ENCODE measurements at regions not wholly inside any gene's neighbourhood (a gene's known extent, or its start where the extent isn't known, plus 50 kb on each side); places are given as distances from the start of the nearest gene placed in this dataset.
"Not testable (repeated sequence)": the region's sequence is repeated elsewhere in the genome, so short reads cannot be mapped to it uniquely, and the experiment has no call there.

DNA sequence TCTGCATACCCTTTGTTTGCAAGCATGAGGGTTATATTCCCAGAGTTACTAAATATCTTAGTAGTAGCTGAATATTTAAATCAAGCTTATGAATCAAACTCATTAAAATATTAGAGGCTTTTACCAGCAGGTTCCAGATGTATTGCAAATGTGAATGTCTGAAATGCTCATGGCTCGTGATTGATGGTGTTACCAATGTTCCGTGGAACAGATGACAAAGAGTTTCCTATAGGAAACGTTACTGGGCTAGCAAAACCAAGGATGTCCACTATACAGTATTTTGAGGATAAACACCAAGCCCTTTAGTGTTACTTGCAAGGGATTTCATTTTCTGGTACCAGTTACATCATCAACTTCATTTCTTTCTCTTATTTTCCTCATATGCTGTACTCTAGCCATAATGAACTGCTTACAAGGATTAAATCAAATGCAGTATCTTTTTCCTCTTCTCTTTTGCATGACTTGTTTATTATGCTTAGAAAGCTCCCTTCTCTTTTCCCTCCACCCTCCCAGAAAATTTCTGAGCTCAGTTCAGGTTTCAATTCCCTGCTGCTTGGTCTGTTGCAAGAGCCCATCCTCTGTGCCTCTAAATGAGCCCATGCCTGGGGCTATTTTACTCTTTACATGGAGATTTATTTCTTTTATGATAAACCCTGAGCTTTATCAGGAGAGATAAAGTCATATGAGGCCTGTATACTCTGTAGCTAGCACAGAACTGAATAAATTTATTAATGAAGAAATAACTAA is 1537.1 kb upstream of the GOT2 start:
- no peak for DNase-seq (ENCODE audit: low read depth)

DNA sequence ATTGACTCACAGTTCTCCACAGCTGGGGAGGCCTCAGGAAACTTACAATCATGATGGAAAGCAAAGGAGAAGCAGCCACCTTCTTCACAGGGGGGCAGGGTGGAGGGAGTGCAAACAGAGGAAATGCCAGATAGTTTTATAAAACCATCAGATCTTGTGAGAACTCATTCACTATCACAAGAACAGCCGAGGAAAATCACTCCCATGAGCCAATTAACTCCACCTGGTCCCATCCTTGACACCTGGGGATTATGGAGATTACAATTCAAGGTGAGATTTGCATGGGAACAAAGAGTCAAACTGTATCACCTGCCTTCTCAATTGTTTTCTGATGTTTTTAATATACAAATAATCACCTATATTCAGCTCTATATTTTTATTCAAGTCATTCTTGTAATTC is 1527.3 kb upstream of the GOT2 start:
- no peak for DNase-seq (ENCODE audit: low read depth)

- no peak for DNase-seq (ENCODE audit: low read depth)
Observed at GRCh38 chr16:60259956-60260355, 1525.8 kb upstream of the GOT2 start.

DNA sequence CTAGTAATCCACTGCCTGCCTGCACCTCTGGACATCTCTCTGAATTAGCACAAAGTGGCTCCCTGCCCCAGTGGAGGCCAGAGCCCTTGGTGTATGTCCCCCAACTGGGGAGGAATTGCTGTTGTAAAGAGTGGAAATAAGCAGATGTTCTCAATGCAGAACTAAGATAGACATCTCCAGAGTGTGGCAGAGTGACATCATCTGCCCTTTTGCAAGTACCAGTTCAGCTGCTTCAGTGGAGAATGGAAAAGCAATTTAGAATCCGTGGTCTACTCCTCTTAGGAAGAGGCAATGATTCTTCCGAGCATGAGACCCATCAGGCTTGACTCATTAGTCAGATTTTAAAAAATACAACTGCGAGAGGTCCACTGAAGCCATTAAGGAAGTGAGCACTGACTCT is 1512.0 kb upstream of the GOT2 start:
- DNase-seq (ENCODE audit: low read depth): no peak

DNA sequence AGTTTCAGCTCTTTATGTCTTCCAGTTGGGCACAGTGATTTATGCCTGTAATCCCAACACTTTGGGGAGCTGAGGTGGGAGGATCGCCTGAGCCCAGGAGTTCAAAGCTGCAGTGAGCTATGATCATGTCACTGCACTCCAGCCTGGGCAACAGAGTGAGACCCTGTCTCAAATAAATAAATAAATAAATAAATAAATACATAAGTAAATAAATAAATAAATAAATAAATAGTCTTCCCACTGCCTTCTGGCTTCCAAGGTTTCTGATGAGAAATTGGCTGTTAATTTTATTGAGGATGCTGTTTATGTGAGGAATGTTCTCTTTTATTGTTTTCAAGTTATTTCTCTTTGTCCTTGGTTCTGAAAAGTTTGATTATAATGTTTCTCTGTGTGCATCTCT is 1507.6 kb upstream of the GOT2 start:
- no peak for DNase-seq (ENCODE audit: low read depth)

DNA sequence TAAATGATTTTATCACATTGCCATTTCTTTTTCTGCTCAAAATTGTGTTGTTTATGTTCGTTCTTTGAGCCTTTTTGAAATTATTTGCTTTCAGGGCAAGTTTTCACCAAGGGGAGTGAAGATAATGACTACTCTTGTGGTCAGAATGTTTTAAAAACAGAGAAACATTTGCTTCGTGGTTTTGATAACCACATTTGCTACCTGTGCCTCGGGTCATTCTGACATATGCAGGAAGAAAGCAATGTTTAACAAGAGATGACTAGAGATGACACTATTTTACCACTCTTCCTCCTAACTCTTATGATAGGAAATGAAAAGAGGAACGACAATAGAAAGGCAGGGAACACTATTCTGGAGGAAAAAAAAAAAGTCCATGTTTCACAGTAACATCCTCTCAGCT is 1496.5 kb upstream of the GOT2 start:
- no peak for DNase-seq (ENCODE audit: low read depth)

- DNase-seq (ENCODE audit: low read depth): no peak
Observed at GRCh38 chr16:60225541-60225940, 1491.4 kb upstream of the GOT2 start.

DNA sequence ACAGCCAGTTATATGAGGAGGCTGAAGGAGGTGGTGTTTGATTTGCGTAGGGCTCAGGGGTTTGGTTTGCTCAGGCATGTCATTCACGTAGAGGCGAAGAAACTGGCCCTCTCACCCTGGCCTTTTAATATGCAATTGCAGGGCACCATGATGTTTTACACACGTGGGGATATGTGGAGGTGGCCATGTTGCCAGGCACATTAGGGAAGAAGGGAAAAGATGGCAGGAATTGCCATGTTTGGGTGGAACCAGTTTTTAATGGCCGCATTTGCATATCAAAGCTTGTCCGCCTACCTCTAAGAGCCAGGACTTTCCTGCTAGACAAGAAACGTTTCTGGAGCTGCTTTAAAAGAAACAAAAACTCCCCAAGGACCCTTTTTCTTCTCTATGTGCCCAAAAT is 1483.7 kb upstream of the GOT2 start:
- no peak for DNase-seq (ENCODE audit: low read depth)

- no peak for DNase-seq (ENCODE audit: low read depth)
Observed at GRCh38 chr16:60214311-60214710, 1480.2 kb upstream of the GOT2 start.

DNA sequence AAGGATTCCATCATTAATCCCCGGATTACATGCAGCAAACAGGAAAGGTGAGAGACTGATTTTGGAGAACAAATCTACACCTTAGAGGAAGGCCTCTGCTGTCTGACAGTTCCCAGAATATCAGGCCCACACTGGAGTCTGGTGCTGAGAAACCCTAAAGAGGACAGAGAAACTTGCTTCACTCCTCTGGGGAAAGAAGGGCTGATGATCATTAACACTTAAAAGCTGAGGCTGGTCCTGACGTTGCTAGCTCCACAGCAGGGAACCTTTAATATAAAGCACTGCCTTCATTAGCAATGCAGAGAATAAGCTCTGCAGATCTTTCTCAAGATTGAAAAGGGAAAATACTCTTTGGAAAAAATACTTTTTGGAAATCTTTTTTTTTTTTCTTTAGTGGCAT is 1472.4 kb upstream of the GOT2 start:
- DNase-seq (ENCODE audit: low read depth): no peak

DNA sequence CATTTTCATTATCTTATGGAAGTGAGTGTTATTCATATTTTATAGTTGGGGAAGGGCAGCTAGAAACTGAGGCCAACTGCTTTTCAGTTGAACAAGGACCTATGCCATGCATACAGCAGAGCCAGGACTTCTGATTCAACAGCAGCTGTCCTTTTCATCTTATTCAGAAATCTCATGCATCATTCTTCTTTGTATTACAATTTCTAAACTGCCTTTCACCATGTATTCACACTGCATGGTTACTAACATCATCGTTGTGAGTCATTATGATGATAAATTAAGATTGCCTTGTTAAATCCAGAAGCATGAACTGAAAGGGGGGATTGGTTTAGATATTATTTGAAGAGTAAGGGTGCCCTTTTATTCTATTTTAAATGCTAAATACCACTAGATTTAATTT is 1470.1 kb upstream of the GOT2 start:
- no peak for DNase-seq (ENCODE audit: low read depth)

DNA sequence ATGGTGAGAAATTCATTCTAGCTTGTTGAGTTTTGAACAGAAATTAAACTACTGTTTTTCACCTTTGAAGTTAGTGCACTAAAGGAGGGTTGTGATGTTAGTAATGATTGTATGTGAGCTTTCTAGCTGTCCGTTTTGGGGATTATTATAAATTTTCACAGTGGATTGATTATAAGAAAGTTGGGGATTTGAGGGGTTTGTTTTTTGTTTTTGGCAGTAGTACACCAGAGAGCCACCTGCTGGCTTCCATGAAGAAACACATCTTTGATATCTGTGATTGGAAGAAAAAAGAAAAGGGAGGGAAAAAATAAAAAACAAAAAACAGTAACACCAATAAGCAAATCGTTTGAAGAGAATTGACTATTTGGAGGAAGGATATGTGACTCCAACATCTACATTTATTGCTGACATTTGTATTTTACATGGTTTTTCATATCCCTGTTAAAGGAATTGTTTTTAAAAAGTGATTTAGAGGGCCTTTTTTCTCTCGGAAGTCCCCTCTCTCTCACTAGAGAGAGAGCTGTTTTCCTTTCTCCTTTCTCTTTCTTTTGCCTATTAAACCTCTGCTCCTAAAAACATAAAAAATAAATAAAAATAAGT is 1469.5 kb upstream of the GOT2 start:
- no peak for DNase-seq (ENCODE audit: low read depth)

- DNase-seq (ENCODE audit: low read depth): not testable (repeated sequence)
Observed at GRCh38 chr16:60200729-60201128, 1466.6 kb upstream of the GOT2 start.

DNA sequence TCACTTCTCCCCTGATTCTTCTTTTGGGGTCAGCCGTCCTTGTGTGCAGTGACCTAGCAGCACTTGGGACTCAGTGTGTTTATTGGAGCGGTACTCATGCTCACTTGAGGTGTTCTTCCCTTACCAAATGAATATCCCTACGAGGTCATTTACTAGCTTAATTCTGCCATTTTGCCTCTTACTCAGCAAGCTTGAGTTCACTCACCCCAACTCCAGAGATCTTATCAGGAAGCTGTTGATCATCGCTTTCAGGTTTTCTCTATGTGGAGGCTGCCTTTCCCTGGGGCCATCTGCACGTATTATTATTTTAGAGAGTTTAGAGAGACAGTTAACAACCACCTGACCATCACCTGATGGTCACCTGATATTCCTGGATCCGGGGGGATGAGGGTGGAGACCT is 1466.0 kb upstream of the GOT2 start:
- DNase-seq (ENCODE audit: low read depth): no peak

- no peak for DNase-seq (ENCODE audit: low read depth)
Observed at GRCh38 chr16:60199150-60199549, 1465.0 kb upstream of the GOT2 start.

GRCh38 chr16:60181536-60181935 is 1447.4 kb upstream of the GOT2 start:
- DNase-seq (ENCODE audit: low read depth): no peak

DNA sequence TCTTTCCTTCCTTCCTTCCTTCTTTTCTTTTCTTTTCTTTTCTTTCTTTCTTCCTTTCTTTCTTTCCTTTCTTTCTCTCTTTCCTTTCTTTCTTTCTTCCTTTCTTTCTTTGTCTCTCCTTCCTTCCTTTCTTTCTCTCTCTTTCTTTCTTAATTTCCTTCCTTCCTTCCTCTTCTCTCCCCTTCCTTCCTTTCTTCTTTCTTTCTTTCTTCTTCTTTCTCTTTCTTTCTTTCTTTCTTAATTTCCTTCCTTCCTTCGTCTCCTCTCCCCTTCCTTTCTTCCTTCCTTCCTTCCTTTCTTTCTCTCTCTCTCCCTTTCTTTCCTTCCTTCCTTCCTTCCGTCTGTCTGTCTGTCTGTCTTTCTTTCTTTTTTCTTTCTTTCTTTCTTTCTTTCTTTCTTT is 1446.5 kb upstream of the GOT2 start:
- DNase-seq (ENCODE audit: low read depth): no peak

DNA sequence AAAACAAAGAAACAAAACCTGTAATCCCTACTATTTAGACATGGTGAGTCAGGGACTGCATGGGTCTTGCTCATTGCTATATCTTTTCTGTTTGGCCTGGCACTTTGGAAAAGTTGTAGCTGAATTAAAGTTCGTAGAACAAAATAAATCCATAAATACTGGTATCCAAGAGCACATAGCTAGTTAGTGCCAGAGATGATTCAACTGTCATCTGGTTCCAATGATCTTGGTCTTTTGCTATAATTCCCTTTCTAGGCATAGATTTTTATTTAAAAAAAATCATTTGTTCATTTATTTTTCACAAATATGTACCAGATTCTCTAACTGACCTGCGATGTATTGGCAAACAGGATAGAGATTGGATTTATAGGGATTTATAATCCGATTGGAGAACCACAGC is 1436.1 kb upstream of the GOT2 start:
- DNase-seq (ENCODE audit: low read depth): no peak

DNA sequence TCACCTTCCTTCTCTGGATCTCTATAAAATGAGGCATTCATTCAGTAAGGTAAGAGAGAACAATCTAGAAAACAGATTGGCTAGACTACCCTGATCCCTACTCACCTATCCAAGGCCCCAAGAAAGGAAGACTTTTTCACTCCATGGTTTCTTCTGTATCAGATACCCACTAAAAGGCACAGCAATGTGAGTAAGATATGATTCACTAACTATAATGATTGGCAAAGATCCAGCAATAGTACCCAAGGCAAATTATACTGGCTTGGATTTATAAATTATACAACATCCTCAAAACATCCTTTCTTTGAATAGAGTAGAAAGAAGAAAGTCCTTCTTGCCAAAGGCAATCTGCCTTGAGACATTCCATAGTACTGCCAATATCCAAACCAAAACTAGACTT is 1432.0 kb upstream of the GOT2 start:
- DNase-seq (ENCODE audit: low read depth): no peak

GRCh38 chr16:60151987-60152386 is 1417.9 kb upstream of the GOT2 start:
- DNase-seq (ENCODE audit: low read depth): no peak

DNA sequence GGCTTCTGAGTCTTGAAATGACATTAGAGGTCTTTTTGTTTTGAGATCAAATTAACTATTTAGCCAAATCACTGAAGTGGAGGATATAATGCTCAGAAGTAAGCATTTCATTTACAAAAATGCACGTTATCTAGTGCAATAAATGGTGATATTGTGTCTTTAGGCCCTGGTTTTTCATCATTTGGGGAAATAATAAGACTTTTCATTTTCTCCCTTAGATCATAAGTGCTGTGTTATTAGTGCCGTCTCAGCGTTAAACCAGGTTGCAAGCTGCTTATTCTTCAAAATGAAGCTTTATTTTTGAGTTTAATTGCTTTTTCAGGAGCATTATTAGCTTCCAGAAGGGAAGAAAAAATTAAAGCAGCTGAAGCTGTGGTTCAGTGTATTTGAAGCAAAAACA is 1416.8 kb upstream of the GOT2 start:
- DNase-seq (ENCODE audit: low read depth): no peak

GRCh38 chr16:60143348-60143705 is 1409.2 kb upstream of the GOT2 start:
- no peak for DNase-seq (ENCODE audit: low read depth)

GRCh38 chr16:60142619-60143347 is 1408.7 kb upstream of the GOT2 start:
- no peak for DNase-seq (ENCODE audit: low read depth)

DNA sequence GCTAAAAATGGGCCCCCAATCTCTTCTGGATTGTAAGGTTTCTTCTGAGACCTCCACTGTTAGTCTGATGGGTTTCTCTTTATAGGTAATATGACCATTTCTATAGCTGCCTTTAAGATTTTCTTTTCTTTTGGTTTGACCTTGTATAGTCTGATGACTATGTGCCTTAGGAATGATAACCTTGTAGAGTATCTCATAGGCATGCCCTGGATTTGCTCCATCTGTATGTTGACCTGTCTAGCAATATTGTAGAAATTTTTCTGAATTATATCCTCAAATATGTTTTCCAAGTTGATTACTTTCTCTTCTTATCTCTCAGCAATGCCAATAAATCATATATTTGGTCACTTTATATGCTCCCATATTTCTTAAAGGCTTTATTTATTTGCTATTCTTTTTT is 1403.8 kb upstream of the GOT2 start:
- no peak for DNase-seq (ENCODE audit: low read depth)

All from activated T-cell treated with anti-CD3 and anti-CD28 coated beads for 1 hour (primary cell).